Spleen (tissue), 7 donors: ENCODE measurements at regions not wholly inside any gene's neighbourhood (a gene's known extent, or its start where the extent isn't known, plus 50 kb on each side); places are given as distances from the start of the nearest gene placed in this dataset.
"Not testable (repeated sequence)": the region's sequence is repeated elsewhere in the genome, so short reads cannot be mapped to it uniquely, and the experiment has no call there.

ENCODE experiments used
- CTCF ChIP-seq, 11 experiments: fragments of 200-600 bp in 7 of 11; fragments of 450-650 bp in 4 of 11; sonication (generic) in 4 of 11; IDR thresholded peaks in 8 of 11; conservative IDR thresholded peaks in 3 of 11; 1 replicate in 7 of 11; 2 replicates in 4 of 11; pipeline versions ENCODE4 v1.4.0 to v1.8.0; 2016 to 2021; ENCODE audit warnings: antibody characterized with exemption in 11 of 11, inconsistent platforms in 4 of 11, mild to moderate bottlenecking in 1 of 11
- POLR2A ChIP-seq, 3 donors: fragments of 450-650 bp; IDR thresholded peaks; one replicate each; pipeline ENCODE4 v1.5.1; 2017; ENCODE audit warnings: antibody characterized with exemption in 3 of 3, mild to moderate bottlenecking in 1 of 3
- POLR2AphosphoS5 ChIP-seq, 3 donors: sonication (generic); formaldehyde crosslinking; IDR thresholded peaks; one replicate each; pipeline ENCODE4 v1.5.1; 2017; ENCODE audit warnings: antibody characterized with exemption in 3 of 3
- donor health status: DM: no; HTN: no; CAD: no; lungs with moderate emphysema.
- donor health status: DM: no; HTN: no; CAD: no.
- donor health status: DM: no; HTN: no; CAD: no.

GRCh38 chr21:6154524-6155320 is 4366.7 kb upstream of the TPTE start:
- TF ChIP-seq POLR2A (IDR thresholded peaks at IDR 0.05); CTCF (IDR thresholded peaks at IDR 0.05 in 8 of 11, conservative IDR thresholded peaks at IDR 0.05 in 3 of 11); POLR2AphosphoS5 (IDR thresholded peaks at IDR 0.05): not testable (repeated sequence)
